A673 (cell line): ENCODE measurements at regions not wholly inside any gene's neighbourhood (a gene's known extent, or its start where the extent isn't known, plus 50 kb on each side); places are given as distances from the start of the nearest gene placed in this dataset.
"Not testable (repeated sequence)": the region's sequence is repeated elsewhere in the genome, so short reads cannot be mapped to it uniquely, and the experiment has no call there.

Experiments used
- EZH2 ChIP-seq: fragments of 200-600 bp; sonication (generic); IDR thresholded peaks from 2 replicates; pipeline ENCODE4 v1.6.1; 2017; ENCODE audit warnings: borderline replicate concordance, low read depth, mild to moderate bottlenecking, mixed read lengths, antibody characterized with exemption, low read length; ENCODE audit not compliant: poor library complexity, severe bottlenecking
- TF ChIP-seq, protein P1 (sequence below): fragments of 300-800, 200-600 bp; sonication (generic); conservative IDR thresholded peaks from 2 replicates; pipeline ENCODE4 v1.5.1; 2017; ENCODE audit warnings: low read depth, mild to moderate bottlenecking, antibody characterized with exemption, low read length, moderate library complexity, mixed read lengths

- TF ChIP-seq, protein P1, sequence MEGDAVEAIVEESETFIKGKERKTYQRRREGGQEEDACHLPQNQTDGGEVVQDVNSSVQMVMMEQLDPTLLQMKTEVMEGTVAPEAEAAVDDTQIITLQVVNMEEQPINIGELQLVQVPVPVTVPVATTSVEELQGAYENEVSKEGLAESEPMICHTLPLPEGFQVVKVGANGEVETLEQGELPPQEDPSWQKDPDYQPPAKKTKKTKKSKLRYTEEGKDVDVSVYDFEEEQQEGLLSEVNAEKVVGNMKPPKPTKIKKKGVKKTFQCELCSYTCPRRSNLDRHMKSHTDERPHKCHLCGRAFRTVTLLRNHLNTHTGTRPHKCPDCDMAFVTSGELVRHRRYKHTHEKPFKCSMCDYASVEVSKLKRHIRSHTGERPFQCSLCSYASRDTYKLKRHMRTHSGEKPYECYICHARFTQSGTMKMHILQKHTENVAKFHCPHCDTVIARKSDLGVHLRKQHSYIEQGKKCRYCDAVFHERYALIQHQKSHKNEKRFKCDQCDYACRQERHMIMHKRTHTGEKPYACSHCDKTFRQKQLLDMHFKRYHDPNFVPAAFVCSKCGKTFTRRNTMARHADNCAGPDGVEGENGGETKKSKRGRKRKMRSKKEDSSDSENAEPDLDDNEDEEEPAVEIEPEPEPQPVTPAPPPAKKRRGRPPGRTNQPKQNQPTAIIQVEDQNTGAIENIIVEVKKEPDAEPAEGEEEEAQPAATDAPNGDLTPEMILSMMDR, result not testable (repeated sequence)
- TF ChIP-seq EZH2, result not testable (repeated sequence)
These were observed 51.9 kb upstream of the TMEM97 start for GRCh38 chr17:28266926-28267719.
